GM12875 (cell line): ENCODE measurements at regions not wholly inside any gene's neighbourhood (a gene's known extent, or its start where the extent isn't known, plus 50 kb on each side); places are given as distances from the start of the nearest gene placed in this dataset.

Experiments
- H3K4me3 ChIP-seq: one replicate; pipeline ENCODE4 v1.5.1; 2011; ENCODE audit warnings: low read depth, low read length, control low read depth
- CTCF ChIP-seq: IDR thresholded peaks from 2 replicates; pipeline ENCODE4 v1.5.1; 2011; ENCODE audit warnings: low read depth, mild to moderate bottlenecking, control low read depth, inconsistent platforms, low read length, moderate library complexity, borderline replicate concordance; ENCODE audit not compliant: insufficient read depth

GRCh38 chr6:21914121-21914973 lies 320.8 kb downstream of the SOX4 start:
- TF ChIP-seq CTCF, result no peak

GRCh38 chr6:21915707-21916260 lies 322.2 kb downstream of the SOX4 start:
- no peak overlapping the region for H3K4me3 ChIP-seq
- no peak for TF ChIP-seq CTCF

More at GRCh38 chr6:21914121-21914973, 320.8 kb downstream of the SOX4 start:
- H3K4me3 ChIP-seq, result no peak overlapping the region

- no peak for TF ChIP-seq CTCF
- no peak overlapping the region for H3K4me3 ChIP-seq
Observed at GRCh38 chr6:21918041-21918440, 324.5 kb downstream of the SOX4 start.

- TF ChIP-seq CTCF, result no peak
- H3K4me3 ChIP-seq, result no peak overlapping the region
Observed at GRCh38 chr6:21918666-21919065, 325.1 kb downstream of the SOX4 start.

GRCh38 chr6:21922086-21922485 lies 328.5 kb downstream of the SOX4 start:
- no peak overlapping the region for H3K4me3 ChIP-seq
- TF ChIP-seq CTCF, result no peak

GRCh38 chr6:21924002-21924401 lies 330.5 kb downstream of the SOX4 start:
- TF ChIP-seq CTCF, result no peak

GRCh38 chr6:21928827-21929226 lies 335.3 kb downstream of the SOX4 start:
- TF ChIP-seq CTCF, result no peak
- H3K4me3 ChIP-seq, result no peak overlapping the region

More at GRCh38 chr6:21924002-21924401, 330.5 kb downstream of the SOX4 start:
- no peak overlapping the region for H3K4me3 ChIP-seq
